ENCODE measurements at regions not wholly inside any gene's neighbourhood (a gene's known extent, or its start where the extent isn't known, plus 50 kb on each side); places are given as distances from the start of the nearest gene placed in this dataset.

DNA sequence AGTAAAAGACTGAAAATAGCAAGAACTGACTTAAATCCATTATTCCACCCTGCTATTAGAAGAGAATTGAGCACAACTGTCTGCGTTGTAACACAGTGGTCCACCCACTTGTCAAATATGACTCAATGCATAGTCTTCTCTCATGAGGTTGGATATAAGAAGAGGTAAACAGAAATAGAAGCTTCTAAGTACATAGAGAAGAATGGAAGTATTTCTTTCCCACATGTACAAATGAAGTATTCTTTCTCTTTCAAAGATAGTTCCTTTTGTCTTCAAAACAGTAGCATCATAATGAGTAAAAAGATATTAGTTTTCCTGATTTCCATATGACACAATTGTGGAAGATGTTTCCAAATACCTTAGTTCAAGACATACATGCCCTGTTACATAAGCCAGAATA, 348.6 kb upstream of the CCDC54 start:
- TF ChIP-seq, protein P1, sequence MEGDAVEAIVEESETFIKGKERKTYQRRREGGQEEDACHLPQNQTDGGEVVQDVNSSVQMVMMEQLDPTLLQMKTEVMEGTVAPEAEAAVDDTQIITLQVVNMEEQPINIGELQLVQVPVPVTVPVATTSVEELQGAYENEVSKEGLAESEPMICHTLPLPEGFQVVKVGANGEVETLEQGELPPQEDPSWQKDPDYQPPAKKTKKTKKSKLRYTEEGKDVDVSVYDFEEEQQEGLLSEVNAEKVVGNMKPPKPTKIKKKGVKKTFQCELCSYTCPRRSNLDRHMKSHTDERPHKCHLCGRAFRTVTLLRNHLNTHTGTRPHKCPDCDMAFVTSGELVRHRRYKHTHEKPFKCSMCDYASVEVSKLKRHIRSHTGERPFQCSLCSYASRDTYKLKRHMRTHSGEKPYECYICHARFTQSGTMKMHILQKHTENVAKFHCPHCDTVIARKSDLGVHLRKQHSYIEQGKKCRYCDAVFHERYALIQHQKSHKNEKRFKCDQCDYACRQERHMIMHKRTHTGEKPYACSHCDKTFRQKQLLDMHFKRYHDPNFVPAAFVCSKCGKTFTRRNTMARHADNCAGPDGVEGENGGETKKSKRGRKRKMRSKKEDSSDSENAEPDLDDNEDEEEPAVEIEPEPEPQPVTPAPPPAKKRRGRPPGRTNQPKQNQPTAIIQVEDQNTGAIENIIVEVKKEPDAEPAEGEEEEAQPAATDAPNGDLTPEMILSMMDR (IDR thresholded peaks at IDR 0.05; ENCODE audit: insufficient read depth, low read depth, low read length), result no peak
- DNase-seq (ENCODE audit: low read depth), result no peak
- H3K4me3 ChIP-seq (ENCODE audit: low read depth, low read length), result no peak overlapping the region

- no peak overlapping the region for H3K4me3 ChIP-seq (ENCODE audit: low read depth, low read length)
- TF ChIP-seq, protein P1 (IDR thresholded peaks at IDR 0.05; ENCODE audit: insufficient read depth, low read depth, low read length), result no peak
- DNase-seq (ENCODE audit: low read depth), result no peak
These were observed 345.1 kb upstream of the CCDC54 start for GRCh38 chr3:107032111-107032510.

DNA sequence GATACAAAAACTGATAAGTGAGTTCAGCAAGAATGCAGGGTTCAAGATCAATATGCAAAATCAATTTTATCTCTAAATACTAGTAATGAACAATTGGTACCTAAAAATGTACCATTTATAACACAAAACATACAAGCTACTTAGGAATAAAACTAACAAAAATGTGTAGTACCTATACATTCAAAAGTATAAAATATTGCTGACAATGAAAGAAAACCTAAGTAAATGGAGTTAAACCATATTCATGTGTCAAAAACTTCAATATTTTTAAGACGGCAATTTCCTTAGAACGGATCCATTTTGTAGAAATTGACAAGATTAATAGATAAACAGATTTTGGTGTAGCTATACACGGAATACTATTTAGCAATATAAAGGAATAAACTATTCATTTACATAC, 343.1 kb upstream of the CCDC54 start:
- no peak overlapping the region for H3K4me3 ChIP-seq (ENCODE audit: low read depth, low read length)
- TF ChIP-seq, protein P1 (IDR thresholded peaks at IDR 0.05; ENCODE audit: insufficient read depth, low read depth, low read length), result no peak
- DNase-seq (ENCODE audit: low read depth), result no peak

- no peak for DNase-seq (ENCODE audit: low read depth)
- TF ChIP-seq, protein P1 (IDR thresholded peaks at IDR 0.05; ENCODE audit: insufficient read depth, low read depth, low read length), result no peak
- H3K4me3 ChIP-seq (ENCODE audit: low read depth, low read length), result no peak overlapping the region
These were observed 342.1 kb upstream of the CCDC54 start for GRCh38 chr3:107035176-107035575.

- H3K4me3 ChIP-seq (ENCODE audit: low read depth, low read length), result no peak overlapping the region
- TF ChIP-seq, protein P1 (IDR thresholded peaks at IDR 0.05; ENCODE audit: insufficient read depth, low read depth, low read length), result no peak
- DNase-seq (ENCODE audit: low read depth), result no peak
These were observed 332.6 kb upstream of the CCDC54 start for GRCh38 chr3:107044677-107045076.

DNA sequence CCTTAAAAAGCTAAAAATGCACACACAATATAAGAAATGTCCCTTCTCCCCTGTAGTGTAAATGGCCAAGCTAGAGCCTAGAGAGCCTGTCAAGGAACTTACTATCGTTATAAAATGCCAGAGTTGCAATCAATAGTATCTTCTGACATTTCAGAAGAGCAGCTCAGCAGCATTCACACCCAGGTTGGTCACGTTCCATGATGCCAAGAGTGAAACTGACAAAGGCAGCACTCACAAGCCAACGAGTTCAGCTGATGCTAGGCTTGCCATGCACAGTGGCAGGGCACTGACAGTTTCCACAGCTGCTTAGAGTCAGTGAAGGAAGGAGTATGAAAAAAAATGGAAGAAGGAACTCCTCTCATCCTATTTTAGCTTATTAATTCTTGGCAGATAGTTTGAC, 331.4 kb upstream of the CCDC54 start:
- no peak overlapping the region for H3K4me3 ChIP-seq (ENCODE audit: low read depth, low read length)
- no peak for DNase-seq (ENCODE audit: low read depth)
- TF ChIP-seq, protein P1 (IDR thresholded peaks at IDR 0.05; ENCODE audit: insufficient read depth, low read depth, low read length), result no peak

DNA sequence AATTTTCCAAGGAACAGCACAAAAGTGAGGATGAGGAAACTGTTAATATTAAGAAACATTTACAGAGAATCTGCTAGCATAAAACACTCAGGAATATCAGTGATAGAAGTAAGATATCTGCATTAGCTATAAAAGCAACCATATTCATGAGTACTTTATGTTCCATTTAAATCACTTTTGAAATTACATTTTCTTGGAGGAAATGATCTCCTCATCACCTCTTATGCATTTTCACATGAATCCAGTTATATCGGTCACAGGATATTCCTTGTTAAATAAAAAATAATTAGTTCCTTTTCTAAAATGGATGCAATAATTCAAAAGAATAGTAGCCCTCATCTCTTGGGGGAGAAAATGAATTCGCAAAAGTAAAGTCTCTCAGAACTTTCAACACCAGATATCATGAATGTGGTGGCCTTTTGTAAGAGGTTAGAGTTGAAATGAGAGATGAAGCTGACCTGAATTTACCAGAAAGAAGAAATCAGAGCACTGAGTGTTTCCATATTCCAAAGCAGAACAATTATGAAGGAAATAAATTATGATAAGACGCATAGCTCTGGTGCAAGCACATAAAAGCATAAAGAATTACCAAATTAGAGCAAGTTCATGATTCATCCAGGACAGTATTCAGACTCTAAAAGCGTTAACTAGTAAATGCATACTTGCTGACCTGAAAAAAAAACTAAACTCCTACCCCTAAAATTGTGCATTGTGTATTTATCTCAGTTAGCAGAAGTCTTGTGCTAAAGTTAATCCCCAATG, 321.9 kb upstream of the CCDC54 start:
- DNase-seq (ENCODE audit: low read depth), result no peak
- no peak overlapping the region for H3K4me3 ChIP-seq (ENCODE audit: low read depth, low read length)
- TF ChIP-seq, protein P1 (IDR thresholded peaks at IDR 0.05; ENCODE audit: insufficient read depth, low read depth, low read length), result no peak
